Ishikawa (cell line): ENCODE measurements at regions not wholly inside any gene's neighbourhood (a gene's known extent, or its start where the extent isn't known, plus 50 kb on each side); places are given as distances from the start of the nearest gene placed in this dataset.

Experiments used
- CEBPB ChIP-seq: IDR thresholded peaks from 2 replicates; pipeline ENCODE4 v1.6.1; 2012
- CREB1 ChIP-seq: IDR thresholded peaks from 2 replicates; pipeline ENCODE4 v1.6.1; 2012; ENCODE audit warnings: low read depth
- EGR1 ChIP-seq: IDR thresholded peaks from 2 replicates; pipeline ENCODE4 v1.6.1; 2012
- EP300 ChIP-seq: IDR thresholded peaks from 2 replicates; pipeline ENCODE4 v1.6.1; 2012; ENCODE audit warnings: borderline replicate concordance
- FOXM1 ChIP-seq: IDR thresholded peaks from 2 replicates; pipeline ENCODE4 v1.6.1; 2012; ENCODE audit warnings: low read depth, borderline replicate concordance
- NFIC ChIP-seq: IDR thresholded peaks from 2 replicates; pipeline ENCODE4 v1.6.1; 2012
- RAD21 ChIP-seq: IDR thresholded peaks from 2 replicates; pipeline ENCODE4 v1.6.1; 2012; ENCODE audit warnings: low read depth
- REST ChIP-seq: IDR thresholded peaks from 2 replicates; pipeline ENCODE4 v1.6.1; 2012; ENCODE audit warnings: low read depth, mild to moderate bottlenecking
- TAF1 ChIP-seq: IDR thresholded peaks from 2 replicates; pipeline ENCODE4 v1.6.1; 2012; ENCODE audit warnings: low read depth, mild to moderate bottlenecking
- TCF12 ChIP-seq: IDR thresholded peaks from 2 replicates; pipeline ENCODE4 v1.6.1; 2012; ENCODE audit warnings: low read depth
- TEAD4 ChIP-seq: IDR thresholded peaks from 2 replicates; pipeline ENCODE4 v1.6.1; 2012
- YY1 ChIP-seq: IDR thresholded peaks from 2 replicates; pipeline ENCODE4 v1.6.1; 2012; ENCODE audit warnings: low read depth
- ZBTB7A ChIP-seq: IDR thresholded peaks from 2 replicates; pipeline ENCODE4 v1.6.1; 2012; ENCODE audit warnings: low read depth
- TF ChIP-seq, protein P1 (sequence below): IDR thresholded peaks from 2 replicates; pipeline ENCODE4 v1.6.1; 2012
- TF ChIP-seq, protein P2 (sequence below): IDR thresholded peaks from 2 replicates; pipeline ENCODE4 v1.6.1; 2012

DNA sequence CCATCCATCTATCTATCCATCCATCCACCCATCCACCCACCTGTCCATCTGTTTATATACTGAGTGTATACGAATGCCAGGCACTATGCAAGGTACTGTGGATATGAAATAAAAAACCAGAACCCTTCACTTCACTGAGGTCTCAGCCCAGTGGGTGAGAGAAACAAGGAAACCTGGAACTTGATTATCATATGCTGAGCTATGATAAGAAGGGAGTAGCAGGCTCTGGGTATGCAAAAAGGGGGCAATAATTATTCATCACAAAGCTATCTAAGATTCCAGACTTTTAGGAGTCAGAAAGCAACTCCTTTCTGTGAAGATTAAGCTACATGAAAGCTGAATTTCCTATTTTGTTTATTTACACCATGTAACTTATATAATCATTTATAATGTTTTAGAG, 327.7 kb upstream of the IL12A start:
- TF ChIP-seq RAD21: no peak
- no peak for TF ChIP-seq EP300

DNA sequence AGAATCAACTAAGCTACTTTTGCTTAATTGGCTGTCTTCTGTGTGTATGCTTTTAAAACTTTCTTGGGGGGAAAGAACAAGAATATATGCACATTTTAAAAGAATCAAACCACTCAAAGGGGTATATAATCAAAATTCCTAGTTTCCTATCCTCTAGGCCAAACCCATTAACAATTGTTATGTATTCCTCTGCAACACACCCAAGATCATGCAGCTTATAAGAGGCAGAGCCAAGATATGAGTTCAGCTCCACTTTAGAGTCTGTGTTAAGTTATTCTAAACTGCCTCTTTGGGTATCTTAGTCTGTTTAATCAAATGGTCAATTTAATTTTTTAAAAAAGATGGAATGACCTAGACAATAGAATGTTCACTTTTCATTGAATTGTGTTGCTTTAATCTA, 326.1 kb upstream of the IL12A start:
- TF ChIP-seq CEBPB (no peak), YY1 (no peak), TEAD4 (no peak), RAD21 (no peak), EP300 (no peak), ZBTB7A (no peak), NFIC (no peak), CREB1 (no peak), TAF1 (no peak), FOXM1 (no peak), TCF12 (no peak), EGR1 (no peak)
- TF ChIP-seq, protein P1, sequence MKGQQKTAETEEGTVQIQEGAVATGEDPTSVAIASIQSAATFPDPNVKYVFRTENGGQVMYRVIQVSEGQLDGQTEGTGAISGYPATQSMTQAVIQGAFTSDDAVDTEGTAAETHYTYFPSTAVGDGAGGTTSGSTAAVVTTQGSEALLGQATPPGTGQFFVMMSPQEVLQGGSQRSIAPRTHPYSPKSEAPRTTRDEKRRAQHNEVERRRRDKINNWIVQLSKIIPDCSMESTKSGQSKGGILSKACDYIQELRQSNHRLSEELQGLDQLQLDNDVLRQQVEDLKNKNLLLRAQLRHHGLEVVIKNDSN: no peak
- TF ChIP-seq, protein P2, sequence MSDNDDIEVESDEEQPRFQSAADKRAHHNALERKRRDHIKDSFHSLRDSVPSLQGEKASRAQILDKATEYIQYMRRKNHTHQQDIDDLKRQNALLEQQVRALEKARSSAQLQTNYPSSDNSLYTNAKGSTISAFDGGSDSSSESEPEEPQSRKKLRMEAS: no peak

- TF ChIP-seq NFIC (no peak), RAD21 (no peak), FOXM1 (no peak), YY1 (no peak), CEBPB (no peak), EGR1 (no peak), TEAD4 (no peak), EP300 (no peak), ZBTB7A (no peak), TAF1 (no peak), REST (no peak), TCF12 (no peak), CREB1 (no peak)
- TF ChIP-seq, protein P2: no peak
- TF ChIP-seq, protein P1: no peak
These were observed 324.6 kb upstream of the IL12A start for GRCh38 chr3:159664006-159664405.

- TF ChIP-seq, protein P2: no peak
- TF ChIP-seq CREB1: no peak
- TF ChIP-seq TCF12: no peak
- TF ChIP-seq, protein P1: no peak
- TF ChIP-seq REST: no peak
- no peak for TF ChIP-seq YY1
- TF ChIP-seq EGR1: no peak
- TF ChIP-seq RAD21: no peak
- TF ChIP-seq TEAD4: no peak
- no peak for TF ChIP-seq CEBPB
- no peak for TF ChIP-seq FOXM1
- no peak for TF ChIP-seq EP300
- TF ChIP-seq TAF1: no peak
- TF ChIP-seq NFIC: no peak
- no peak for TF ChIP-seq ZBTB7A
These were observed 324.0 kb upstream of the IL12A start for GRCh38 chr3:159664653-159665052.

GRCh38 chr3:159667261-159667660, 321.4 kb upstream of the IL12A start:
- TF ChIP-seq TCF12: no peak
- TF ChIP-seq TEAD4: no peak
- no peak for TF ChIP-seq ZBTB7A
- no peak for TF ChIP-seq TAF1
- TF ChIP-seq, protein P1: no peak
- TF ChIP-seq, protein P2: no peak
- TF ChIP-seq NFIC: no peak
- no peak for TF ChIP-seq EGR1
- TF ChIP-seq REST: no peak
- TF ChIP-seq FOXM1: no peak
